HG03460 (cell line): ENCODE measurements at regions not wholly inside any gene's neighbourhood (a gene's known extent, or its start where the extent isn't known, plus 50 kb on each side); places are given as distances from the start of the nearest gene placed in this dataset.

Experiments used
- ATAC-seq: cut with Tn5 transposase; IDR thresholded peaks from one replicate; pipeline ENCODE4 v1.9.1; 2021; ENCODE audit not compliant: unreplicated experiment

DNA sequence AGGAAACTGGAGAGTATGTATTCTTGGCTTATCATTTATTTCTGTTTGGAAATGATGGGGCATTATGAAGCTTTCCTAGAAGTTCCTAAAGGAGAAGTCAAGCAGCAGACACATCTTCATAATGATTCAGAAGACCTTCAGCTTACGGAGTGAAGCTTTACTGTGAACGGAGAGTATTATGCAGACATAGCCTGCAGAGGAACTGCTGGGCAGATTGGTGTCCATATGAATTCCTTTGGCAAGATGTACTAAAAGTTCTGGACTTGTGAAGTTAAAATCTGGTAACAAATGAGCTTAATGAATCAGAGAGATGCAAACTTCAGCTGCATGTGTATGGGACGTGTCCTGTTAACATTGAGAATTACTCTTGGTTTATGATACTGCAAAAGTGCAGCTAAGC is 60.1 kb downstream of the NABP1 start:
- no peak for ATAC-seq

DNA sequence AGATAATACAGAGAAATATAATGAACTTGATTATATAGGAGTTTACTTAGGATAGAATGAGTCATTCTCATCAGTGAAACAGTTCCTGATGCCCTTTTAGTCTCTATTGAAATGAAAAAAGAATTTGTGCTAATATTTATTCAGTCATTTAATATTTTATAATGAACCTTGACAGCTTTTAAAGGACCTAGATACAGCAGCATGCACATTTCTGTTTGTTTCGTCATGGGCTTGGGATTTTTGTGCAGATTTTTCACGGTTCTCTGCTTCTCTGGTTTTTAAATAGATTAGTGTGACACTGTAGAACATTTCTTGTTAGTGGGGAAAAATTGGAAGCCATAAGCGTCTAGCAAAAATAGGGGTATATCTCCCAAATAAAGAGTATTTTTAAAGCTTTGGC is 60.7 kb downstream of the NABP1 start:
- no peak for ATAC-seq

DNA sequence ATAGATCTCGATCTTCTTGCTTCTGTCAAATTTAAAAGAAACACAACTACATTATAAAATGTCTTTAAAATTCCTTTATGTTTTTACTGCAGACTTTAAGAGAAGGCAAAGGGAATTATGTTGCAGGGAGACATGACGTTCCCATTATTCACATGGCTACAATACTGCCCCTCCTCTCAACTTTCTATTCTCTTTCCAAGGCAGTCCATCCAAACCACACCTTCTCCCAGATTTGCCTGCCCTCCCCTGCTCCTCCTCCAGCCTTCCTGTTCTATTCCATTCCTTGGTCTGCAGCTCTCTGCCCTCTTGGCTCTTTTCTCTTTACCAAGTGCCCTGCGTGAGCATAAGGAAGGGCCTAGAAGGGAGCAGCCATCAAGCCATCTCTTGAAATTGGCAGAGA is 61.3 kb downstream of the NABP1 start:
- no peak for ATAC-seq

DNA sequence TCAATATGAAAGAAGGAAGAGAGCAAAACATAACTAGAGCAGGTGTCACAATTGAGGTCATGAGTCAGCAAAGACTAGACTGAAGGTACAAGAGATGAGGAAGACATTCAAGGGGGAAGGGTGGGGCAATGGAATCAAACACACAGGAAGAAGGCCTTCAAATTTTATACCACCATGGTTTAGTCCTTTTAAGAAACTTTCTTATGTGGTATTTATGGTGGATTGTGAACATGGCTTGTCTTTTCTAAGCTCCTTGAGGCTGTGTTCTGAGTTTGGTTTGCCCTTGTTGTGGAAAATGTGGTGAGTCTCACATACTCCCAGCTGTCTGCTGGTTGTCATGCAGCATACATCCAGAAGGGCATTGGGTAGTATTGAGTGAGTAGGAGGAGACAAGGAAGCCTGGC is 62.1 kb downstream of the NABP1 start:
- ATAC-seq, result peak; percentile 88

DNA sequence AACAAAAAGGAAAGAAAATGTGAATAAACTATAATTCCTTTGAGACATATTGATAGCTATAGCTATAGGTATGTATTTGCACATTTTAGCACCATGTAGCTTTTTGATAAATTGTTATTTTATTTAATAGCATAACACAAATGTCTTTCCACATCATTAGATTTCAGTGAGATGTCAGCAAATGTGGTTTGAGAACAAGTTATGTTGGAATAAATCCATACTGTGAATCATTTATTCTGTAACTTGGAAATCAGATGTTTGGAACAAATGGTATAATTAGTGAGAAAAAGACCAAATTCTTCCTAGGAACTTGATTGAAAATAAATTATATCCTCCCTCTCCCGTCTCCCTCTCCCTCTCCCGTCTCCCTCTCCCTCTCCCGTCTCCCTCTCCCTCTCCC is 62.8 kb downstream of the NABP1 start:
- ATAC-seq, result no peak

DNA sequence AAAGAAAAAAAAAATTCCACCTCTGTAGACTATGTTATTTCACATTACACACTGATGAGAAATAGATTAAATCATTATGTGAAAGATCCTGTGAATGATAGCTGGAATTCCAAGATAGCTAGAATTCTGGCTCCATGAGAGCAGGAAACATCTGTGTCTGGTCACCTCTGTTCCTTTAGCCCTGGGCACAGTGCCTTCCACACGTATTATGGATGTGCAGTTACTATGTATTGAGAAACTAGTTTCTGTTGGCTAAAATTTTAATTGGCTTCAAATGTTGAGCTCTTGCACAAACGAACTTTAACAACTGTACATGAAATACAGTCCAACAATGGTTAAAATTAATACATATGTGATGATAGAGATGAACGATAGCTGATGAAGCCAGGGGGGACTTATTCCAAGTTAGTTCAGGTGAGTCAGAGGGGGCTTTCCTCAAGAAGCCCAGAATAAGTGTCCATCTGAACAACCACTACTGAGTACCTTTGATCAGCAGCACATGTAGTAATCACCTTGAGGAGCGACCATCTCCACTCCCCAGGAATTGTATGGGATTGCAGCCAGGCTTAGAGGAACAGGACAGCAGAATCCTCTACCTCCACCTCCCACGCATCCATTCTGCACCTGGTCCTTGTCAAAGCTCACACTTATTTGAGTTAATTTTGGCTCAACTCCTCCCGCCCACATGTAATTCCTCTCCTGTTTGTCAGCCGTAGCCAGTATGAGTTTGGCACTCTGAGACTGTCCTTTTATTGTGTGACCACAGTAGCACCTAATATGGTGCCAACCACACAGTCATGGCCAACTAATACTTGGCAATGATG is 68.6 kb downstream of the NABP1 start:
- no peak for ATAC-seq

DNA sequence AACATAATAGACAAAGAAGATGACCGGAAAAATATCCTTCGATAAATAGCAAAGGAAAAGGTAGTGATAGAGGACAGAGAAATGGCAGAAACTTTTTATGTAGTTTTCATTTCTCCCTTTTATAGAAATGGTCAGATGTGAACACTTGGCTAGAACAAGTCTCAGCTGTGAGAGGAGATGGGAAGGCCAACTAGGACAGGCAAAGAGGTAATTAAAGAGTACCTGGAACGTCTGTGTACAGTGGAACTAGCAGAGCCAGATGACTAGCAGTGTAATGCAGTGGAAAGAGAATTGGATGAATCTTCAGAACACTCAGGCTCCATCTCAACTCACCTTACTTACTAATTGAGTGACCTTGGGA is 69.2 kb downstream of the NABP1 start:
- no peak for ATAC-seq

DNA sequence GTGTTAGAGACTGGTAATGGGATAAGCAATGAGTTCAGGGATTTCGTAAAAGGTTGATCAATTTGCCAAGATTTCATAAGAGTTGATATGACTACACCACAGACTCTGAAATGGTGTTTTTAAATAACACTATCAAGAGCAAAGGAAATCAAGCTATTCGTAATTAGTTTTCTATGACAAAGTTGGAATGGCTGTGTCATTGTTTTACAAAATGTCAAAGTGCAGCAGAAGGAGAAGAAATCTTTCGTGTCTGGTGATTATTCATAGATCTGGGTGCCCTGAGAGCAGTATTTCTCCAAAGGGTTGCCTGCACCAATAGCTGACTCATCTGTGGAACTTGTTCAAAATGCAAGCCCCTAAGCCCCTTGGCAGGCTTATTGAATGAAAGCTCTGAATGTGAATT is 70.1 kb downstream of the NABP1 start:
- ATAC-seq, result no peak

DNA sequence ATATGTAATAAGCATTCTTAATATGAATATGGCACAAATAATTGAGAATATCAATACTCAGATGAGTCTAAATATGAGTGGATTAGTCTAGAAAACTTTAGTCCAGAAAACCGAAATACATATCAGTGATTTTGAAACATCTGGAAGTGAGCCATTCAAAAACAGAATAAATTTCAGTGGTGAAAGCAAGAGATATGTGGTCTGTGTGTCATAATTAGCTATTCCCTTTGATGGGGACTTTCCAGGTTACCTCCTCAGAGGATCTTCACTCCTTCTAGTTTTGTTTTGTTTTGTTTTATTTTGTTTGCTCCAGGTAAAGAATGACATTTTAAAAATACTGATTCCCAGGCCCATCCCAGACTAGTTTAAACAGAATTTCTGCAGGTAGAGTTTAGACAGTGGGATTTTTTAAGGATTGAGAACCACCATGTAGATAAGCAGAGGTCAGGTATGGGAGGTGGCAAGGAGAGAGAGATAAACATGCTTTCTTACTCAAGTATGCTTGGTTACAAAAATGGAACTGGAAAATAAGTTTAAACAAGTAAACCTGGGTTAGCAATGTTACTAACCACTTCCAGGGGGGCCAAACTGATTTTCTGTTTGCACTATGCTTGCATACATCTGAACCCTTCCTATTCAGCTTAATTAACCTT is 70.7 kb downstream of the NABP1 start:
- no peak for ATAC-seq

DNA sequence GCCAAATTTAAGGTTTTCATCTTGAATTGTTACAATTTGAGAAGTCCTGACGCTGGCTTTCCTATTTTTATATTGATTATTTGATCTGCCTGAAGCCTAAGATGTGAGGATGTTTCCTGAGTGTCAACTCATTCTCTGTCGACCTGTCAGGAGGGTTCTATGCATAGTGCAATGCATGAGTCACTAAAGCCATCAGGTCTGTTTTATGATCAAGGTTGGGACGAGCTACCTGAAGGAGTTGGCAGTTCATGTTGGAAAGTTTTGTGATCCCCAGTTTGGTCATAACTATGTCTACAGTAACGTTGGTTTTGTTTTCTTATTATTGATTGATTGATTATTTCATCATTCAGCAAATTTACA is 71.2 kb downstream of the NABP1 start:
- no peak for ATAC-seq

DNA sequence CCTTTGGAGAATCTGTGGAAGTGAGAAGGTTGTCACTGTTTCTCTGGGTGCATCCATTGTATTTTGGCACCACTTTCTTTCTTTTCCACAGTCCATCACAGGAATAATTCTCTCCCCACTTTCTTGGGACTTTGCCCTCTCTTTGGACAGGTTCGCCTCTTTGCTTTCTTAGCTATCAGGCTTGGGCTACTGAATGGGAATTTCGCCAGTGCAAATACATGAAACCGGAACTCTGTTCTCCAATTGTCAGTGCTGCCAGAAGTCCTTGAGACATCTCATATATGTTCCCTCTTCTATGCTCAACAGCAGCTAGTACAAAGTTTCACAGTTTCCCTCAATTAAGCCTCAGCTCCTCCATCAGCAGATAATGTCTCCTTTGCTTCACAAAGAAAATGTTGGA is 76.2 kb downstream of the NABP1 start:
- no peak for ATAC-seq

DNA sequence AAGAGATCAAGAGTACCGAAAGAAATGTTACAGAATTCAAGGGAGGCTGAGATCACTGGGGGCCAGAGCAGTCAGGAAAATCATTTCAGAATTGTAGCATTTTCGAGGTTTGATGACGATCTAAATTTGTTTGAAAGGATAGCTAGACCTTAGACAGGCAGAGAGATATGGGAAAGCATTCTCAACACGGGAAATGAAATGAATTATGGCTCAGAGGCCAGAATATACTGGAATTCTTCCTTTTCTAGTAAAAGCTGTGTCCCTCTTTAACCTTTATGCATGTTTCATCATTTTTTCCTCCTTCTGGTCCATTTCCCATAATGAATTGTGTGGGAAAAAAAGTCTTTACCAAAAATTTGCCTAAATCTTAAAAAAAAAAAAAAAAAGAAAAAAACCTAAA is 78.8 kb downstream of the NABP1 start:
- ATAC-seq, result no peak

DNA sequence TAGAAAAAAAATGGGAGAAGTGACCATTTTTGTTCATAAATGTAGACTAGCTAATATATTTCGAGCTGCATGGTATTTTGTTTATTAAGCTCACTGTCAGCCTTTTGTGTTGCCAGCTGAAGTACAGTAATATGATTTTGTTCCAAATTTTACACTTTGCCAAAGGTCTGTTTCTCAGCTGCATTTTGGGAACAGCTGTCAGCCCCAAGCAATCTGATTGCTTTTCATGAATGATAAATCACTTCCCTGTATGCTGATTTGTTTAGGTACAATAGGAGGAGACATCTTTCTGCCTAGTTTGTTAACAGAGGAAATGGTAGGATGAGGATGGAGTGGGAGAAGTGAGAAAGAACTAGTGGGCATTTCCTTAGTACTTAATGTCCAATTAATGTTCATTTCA is 79.3 kb downstream of the NABP1 start:
- ATAC-seq, result no peak

DNA sequence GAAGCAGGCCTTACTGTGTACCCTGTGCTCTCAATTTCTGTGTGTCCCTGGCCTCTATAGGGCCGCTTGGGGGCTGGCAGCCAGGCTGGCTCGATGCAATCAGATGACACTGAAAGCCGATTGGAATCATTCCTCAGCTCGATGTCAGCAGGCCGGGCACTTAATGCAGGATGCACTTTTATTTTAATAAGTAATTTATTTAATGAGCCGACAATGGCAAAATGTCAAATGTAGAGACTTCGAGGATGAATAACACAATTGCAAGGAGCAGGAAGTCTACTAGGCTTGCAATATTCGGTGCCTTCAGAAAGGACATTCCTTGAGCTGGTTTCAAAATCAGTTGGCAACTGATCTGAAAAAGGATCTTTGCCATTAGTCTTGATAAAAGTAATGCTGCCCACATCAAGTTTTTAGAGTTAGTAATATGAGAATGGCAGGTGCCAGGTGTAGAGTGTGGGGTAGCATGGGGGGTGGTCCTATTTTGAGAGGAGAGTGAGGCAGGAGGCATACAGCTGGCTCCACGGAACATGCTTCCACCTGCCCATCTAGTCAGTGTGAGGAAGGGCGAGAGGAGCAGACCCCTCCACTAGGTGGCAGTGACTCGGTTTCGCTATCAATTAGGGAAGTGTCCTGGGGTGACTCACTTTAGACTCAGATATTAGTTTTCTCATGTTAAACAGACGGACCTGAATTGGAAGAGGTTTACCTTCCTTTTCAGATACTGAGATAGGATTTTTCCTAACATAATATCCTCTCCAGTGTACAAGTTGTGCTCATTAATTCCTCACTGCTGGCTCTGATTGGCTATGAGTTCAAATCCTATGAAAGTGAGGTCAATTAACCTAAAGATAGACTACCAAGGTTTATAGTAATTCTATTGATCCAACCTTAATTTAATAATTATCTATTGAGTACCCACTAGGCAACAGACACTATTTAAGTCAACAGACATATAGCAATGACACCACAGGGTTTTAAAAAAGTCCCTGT is 80.9 kb downstream of the NABP1 start:
- peak; percentile 100 for ATAC-seq

DNA sequence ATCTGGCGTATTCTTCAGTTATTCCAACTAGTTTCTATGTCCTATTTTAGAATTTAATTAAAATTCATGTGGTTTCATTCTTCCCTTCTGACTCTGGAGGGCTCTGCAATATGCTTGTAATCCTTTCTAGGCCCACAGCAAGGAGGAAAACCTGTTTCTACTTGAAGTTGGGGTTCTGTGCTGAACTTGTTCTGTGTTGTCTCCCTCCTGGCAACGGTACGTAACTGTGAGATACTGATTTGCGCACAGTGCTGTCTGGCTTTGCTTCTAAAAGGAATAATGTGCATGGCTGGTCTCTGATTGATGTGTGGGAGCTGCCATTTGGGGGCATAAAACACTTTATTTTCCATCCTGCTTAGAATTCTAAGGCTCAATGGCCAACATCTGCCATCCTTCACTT is 81.7 kb downstream of the NABP1 start:
- no peak for ATAC-seq

DNA sequence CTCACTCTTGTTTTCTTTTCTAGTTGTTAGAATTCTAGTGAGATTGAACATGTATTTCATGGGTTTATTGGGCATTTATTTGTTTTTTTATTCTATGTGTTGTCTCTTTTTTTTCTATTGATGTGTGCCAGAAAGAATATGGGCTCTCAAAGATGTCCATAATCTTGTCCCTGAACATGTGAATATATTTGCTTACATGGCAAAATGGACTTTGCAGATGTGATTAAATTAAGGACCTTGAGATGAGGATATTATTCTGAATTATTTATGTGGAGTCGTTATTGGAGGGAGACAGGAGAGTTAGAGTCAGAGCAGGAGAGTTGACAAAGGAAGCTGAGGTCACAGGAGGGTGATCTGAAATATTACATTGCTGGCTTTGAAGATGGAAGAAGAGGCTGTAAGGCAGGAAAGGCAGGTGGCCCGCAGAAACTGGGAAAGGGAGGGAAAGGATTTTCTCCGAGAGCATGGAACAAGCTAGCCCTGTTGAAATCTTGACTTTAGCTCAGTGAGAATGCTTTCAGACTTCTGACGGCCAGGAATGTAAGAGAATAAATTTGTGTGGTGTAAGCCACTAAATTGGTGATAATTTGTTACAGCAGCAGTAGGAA is 82.8 kb downstream of the NABP1 start:
- no peak for ATAC-seq

DNA sequence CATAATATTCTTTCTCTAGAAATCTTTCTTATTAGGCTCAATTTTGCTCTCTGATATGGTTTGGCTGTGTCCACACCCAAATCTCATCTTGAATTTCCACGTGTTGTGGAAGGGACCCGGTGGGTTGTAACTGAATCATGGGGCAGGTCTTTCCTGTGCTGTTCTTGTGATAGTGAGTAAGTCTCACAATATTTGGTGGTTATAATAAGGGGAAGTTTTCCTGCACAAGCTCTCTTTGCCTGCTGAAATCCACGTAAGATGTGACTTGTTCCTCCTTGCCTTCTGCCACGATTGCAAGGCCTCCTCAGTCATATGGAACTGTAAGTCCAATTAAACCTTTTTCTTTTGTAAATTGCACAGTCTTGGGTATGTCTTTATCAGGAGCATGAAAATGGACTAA is 73.8 kb downstream of the CAVIN2 start:
- no peak for ATAC-seq

DNA sequence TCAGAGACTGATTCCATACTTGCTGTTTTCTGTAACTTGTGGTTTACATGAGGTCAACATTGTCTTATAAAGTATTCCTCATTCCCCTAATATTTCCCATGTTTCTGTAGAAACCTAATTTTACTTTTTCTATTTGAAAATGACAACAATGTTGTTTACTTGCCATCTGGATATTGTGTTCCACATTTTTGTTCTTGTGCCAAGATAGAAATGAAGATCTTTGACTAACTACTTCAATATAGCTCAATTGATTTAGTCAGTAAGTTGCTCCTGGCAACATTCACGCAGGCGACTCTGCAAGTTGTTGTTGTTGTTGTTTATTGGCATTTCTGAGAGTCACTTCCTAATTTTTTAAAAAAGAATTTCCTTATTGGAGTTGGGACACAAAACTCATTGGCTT is 69.5 kb downstream of the CAVIN2 start:
- no peak for ATAC-seq

DNA sequence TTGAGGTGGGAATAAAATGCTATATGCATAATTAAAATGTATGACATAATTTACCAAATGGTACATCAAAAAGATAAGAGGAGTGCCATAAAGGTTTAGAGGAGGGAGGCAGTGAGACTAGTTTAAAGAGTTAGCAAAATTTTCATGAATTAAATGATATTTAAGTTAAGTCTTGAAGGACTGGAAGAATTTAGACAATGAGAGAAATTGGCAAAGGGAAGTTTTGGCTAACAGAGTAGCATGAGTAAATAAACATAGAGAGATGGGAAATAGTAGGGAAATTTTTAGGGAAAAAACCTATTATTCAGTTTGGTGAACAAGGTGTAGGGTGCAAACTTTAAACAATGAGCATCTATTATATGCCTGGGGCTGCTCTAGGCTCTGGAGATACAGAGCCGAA is 68.8 kb downstream of the CAVIN2 start:
- ATAC-seq, result no peak

DNA sequence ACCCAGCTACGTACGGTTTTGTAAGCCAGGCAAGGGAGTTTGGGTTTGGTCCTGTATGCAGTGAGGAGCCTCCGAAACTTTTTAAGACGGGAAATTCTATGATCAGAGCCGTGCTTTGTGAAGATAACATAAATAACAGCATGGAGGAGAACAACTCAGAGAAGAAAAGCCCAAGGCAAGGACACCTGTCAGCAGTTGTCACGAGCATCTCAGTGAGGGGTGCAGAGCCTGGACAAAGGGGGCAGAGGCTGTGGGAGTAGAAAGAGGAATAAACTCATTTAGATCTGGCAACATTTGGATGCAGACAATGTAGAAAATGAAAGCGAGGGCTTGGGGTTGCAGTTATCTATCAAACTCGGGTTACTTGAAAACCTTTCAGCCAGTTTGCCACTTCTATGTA is 64.5 kb downstream of the CAVIN2 start:
- no peak for ATAC-seq

DNA sequence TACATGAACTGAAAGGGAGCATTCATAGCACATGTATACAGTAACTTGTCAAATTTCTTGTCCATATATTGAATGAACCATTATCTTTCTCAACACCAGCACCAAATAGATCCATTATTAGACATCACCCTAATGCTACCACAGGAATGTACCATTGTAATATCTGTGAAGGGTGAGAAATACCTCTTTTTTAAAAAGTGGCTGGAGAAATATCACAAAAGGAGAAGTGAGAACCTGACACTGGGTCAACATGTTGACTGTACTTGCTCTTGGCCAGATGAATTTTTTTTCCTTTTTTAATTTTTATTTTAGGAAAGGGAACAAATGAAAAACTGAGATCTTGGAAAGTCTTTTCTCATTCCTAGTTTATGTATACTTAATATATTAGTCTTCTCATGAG is 63.5 kb downstream of the CAVIN2 start:
- ATAC-seq, result no peak
